ENCODE measurements at regions not wholly inside any gene's neighbourhood (a gene's known extent, or its start where the extent isn't known, plus 50 kb on each side); places are given as distances from the start of the nearest gene placed in this dataset.
"Not testable (repeated sequence)": the region's sequence is repeated elsewhere in the genome, so short reads cannot be mapped to it uniquely, and the experiment has no call there.

DNA sequence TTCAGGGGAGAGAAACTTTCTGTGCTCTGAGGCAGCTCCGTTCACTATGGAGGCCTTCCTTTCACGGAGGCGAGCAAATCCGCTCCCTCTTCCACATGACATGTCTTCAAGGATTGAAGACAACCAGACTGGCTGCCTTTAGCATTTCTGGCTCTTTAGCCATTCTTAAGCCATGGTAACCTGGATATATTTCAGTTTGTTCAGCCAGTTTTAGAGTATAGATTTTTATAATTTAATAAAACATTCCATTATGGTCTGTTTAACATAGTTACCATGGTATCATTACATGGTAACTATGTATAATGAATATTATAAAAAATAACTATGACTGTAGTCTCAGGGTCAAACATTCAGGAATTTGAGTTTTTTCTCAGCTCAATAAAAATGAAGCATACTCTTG, 54.2 kb upstream of the NFIA start:
- H3K27ac Mint-ChIP-seq = no peak overlapping the region
- no peaks in the 10 kb centered on the region for H3K9me3 Mint-ChIP-seq
- CTCF ChIA-PET = interaction anchor here (1.2 kb wide), 1 partner anchor 22 kb away, joined by 4 read pairs; no protein-coding TSS in a partner anchor
- H3K27me3 Mint-ChIP-seq = peaks cover 4% of the 10 kb centered on the region
- H3K4me3 Mint-ChIP-seq = no peak overlapping the region
- no peak for DNase-seq
- no peaks in the 10 kb centered on the region for H3K36me3 Mint-ChIP-seq (ENCODE audit: low read depth)
- POLR2A ChIA-PET = no interaction called here
- H3K4me1 Mint-ChIP-seq = no peaks in the 10 kb centered on the region

DNA sequence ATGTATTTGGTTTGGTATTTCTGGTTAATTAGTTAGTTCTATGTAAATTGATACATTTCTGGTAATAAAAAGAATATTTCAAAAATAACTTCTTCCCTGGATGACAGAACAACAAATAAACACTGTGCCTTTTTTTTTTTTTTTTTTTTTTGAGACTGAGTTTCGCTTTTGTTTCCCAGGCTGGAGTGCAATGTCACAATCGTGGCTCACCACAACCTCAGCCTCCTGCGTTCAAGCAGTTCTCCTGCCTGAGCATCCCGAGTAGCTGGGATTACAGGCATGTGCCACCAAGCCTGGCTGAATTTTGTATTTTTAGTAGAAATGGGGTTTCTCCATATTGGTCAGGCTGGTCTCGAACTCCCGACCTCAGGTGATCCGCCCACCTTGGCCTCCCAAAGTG, 64.3 kb upstream of the NFIA start:
- POLR2A ChIA-PET; H3K27ac Mint-ChIP-seq; H3K9me3 Mint-ChIP-seq; CTCF ChIA-PET; H3K4me1 Mint-ChIP-seq; H3K36me3 Mint-ChIP-seq (ENCODE audit: low read depth); H3K4me3 Mint-ChIP-seq: not testable (repeated sequence)
- H3K27me3 Mint-ChIP-seq = peaks cover 30% of the 10 kb centered on the region
- peak; percentile 20 for DNase-seq

DNA sequence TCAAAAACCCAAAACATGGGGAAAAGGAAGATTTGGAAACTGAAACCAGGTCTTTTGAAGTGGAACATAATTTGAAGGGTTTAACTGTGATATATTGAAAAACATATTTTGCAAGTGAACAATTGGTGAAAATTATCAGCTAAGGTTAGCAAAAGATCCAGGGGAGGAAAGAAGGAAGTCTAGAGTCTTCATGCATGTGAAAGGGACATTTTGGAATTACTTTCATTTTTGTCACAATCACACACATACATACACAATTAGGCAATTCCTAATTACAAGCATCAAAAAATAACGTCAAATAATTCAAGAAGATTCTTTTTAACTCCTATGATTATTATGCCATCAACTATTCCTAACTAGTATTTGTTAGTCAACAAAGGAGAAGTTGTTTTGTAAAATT, 64.7 kb upstream of the NFIA start:
- POLR2A ChIA-PET = no interaction called here
- peaks cover 6% of the 10 kb centered on the region for H3K4me1 Mint-ChIP-seq
- no peaks in the 10 kb centered on the region for H3K36me3 Mint-ChIP-seq (ENCODE audit: low read depth)
- H3K9me3 Mint-ChIP-seq = no peaks in the 10 kb centered on the region
- H3K4me3 Mint-ChIP-seq = no peak overlapping the region
- CTCF ChIA-PET = no interaction called here
- no peak for DNase-seq
- peaks cover 30% of the 10 kb centered on the region for H3K27me3 Mint-ChIP-seq
- no peak overlapping the region for H3K27ac Mint-ChIP-seq

DNA sequence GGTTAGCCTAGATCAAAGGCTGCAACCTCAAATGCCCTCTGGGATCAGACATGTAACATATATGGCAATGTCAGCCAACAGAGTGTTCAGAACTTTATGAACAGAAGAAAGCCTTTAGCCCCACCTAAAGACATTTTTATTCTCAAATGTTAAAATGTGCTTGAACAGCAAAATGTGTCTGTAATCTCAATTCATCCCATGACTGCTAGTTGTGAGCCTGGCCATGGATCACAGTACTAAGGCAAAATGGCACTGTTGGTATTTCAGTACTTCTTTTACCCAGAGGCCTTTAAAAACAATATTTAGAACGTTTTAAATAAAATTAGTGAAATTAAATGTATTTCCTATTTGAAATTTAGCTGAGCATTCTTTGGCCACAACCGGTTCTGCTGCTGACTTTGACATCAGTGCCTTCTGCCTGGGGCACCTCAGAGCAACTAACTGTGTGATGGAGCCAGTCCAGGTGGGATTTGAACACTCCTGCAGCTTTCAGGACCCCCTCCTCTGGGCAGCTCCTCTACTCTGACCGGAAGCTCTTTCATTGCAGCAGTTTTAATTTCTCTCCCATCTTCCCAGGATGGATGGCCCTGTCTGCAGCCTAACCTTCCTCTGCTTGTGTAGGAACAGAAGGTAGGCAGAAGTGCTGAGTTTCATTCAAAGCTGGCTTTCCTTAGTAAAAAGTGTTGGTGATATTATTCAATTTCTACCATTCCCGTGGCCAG, 68.3 kb upstream of the NFIA start:
- DNase-seq = no peak
- no peak overlapping the region for H3K4me3 Mint-ChIP-seq
- CTCF ChIA-PET = no interaction called here
- POLR2A ChIA-PET = no interaction called here
- H3K4me1 Mint-ChIP-seq = peaks cover 6% of the 10 kb centered on the region
- no peaks in the 10 kb centered on the region for H3K36me3 Mint-ChIP-seq (ENCODE audit: low read depth)
- no peak overlapping the region for H3K27ac Mint-ChIP-seq
- peaks cover 31% of the 10 kb centered on the region for H3K27me3 Mint-ChIP-seq
- no peaks in the 10 kb centered on the region for H3K9me3 Mint-ChIP-seq

DNA sequence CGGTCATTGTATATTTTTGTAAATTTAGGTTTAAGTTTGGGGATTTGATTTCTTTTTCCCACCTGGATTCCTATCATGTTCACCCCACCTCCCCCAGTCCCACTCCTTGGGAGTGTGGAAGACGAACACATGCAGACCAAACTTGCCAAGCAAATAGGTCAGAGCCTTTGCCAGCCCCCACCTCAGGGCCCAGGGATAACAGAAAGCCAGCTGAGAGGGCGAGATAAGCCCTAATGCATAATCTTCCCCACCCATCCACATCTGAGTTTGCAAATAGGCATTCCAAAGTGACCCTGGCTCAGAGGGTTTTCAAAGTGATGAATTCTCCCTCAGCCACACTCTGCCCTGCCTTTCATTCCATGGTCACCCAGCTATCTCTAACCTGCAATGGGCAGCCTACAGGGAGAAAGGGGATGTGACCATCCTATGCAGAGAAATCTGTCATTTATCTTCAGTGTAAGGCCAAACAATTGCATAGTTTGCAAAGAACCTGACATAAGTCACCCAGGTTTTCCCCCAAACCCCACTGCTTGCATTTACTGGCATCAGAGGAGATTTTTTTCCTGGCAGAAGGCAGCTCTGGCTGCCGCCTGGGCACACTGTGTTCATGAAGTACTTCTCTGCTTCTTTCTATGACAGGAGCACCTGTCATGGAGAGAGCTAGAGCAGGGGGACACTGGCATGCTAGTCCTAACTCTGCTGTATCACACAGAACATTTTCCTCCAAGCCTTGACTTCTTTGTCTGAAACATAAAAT, 69.0 kb upstream of the NFIA start:
- no peak for DNase-seq
- Mint-ChIP-seq H3K4me3 (no peak overlapping the region), H3K27me3 (peaks cover 29% of the 10 kb centered on the region), H3K4me1 (peaks cover 6% of the 10 kb centered on the region), H3K27ac (no peak overlapping the region), H3K9me3 (no peaks in the 10 kb centered on the region), H3K36me3 (ENCODE audit: low read depth) (no peaks in the 10 kb centered on the region)
- ChIA-PET CTCF (no interaction called here), POLR2A (no interaction called here)

DNA sequence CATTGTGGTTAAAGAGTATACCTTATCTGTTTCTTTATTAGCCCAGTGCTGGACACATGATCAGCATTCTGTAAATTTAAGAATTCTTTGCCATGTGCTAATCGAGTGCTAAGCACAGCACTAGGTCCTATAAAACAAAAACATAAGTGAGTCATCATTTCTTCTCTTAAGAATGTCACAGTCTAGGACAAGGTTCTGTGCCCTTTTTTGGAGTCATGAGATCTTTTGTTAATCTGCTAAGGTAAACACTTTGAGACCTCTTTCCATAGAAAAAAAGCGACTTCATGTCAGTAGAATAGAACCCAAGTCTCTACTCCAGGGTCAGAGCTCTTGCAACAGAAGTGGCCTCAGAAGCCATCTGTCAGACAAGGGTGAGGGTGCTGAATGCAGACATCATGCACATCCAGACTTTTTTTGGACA, 70.0 kb upstream of the NFIA start:
- H3K4me1 Mint-ChIP-seq = peaks cover under 1% of the 10 kb centered on the region
- H3K36me3 Mint-ChIP-seq (ENCODE audit: low read depth) = no peaks in the 10 kb centered on the region
- no peak for DNase-seq
- H3K27ac Mint-ChIP-seq = no peak overlapping the region
- ChIA-PET CTCF (interaction anchor here (0.7 kb wide), 1 partner anchor 37 kb away, joined by 3 read pairs; no protein-coding TSS in a partner anchor), POLR2A (no interaction called here)
- H3K27me3 Mint-ChIP-seq = peaks cover 26% of the 10 kb centered on the region
- H3K9me3 Mint-ChIP-seq = no peaks in the 10 kb centered on the region
- H3K4me3 Mint-ChIP-seq = no peak overlapping the region

DNA sequence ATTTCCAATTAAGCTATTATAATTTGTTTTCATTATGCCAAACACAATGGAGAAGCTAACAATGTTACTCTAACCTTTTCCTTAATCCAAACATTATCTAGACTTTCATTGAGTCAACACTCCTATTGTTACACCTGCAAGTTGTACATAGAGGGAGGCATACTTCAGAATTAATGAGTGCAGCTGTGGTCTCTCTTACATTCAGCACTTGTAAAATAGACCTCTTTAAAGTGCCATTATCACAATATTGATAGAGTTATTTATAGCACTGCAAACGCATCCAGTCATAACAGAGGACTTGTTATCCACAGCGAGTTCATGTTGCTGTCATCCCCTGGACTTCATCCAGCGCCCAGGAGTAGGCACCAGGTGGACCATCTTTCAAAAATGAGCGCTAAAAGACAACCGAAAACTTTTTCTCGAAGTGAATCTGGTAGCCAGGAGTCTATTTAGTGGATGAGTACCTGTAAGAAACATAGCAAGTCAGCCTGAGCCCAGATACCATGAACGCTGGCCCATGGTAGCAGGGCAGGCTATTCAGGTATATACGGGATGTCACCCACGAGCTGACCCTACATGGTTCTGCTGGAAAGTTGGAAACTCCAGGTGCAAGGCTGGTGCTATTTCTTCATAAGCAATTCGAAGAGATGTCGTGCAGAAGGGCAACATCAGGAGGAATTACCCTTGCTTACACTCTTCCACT, 70.6 kb upstream of the NFIA start:
- Mint-ChIP-seq H3K36me3 (ENCODE audit: low read depth) (no peaks in the 10 kb centered on the region), H3K27ac (no peak overlapping the region), H3K4me1 (no peaks in the 10 kb centered on the region), H3K27me3 (peaks cover 21% of the 10 kb centered on the region), H3K9me3 (no peaks in the 10 kb centered on the region), H3K4me3 (no peak overlapping the region)
- ChIA-PET POLR2A (no interaction called here), CTCF (interaction anchor here (0.7 kb wide), 1 partner anchor 38 kb away, joined by 3 read pairs; no protein-coding TSS in a partner anchor)
- no peak for DNase-seq

DNA sequence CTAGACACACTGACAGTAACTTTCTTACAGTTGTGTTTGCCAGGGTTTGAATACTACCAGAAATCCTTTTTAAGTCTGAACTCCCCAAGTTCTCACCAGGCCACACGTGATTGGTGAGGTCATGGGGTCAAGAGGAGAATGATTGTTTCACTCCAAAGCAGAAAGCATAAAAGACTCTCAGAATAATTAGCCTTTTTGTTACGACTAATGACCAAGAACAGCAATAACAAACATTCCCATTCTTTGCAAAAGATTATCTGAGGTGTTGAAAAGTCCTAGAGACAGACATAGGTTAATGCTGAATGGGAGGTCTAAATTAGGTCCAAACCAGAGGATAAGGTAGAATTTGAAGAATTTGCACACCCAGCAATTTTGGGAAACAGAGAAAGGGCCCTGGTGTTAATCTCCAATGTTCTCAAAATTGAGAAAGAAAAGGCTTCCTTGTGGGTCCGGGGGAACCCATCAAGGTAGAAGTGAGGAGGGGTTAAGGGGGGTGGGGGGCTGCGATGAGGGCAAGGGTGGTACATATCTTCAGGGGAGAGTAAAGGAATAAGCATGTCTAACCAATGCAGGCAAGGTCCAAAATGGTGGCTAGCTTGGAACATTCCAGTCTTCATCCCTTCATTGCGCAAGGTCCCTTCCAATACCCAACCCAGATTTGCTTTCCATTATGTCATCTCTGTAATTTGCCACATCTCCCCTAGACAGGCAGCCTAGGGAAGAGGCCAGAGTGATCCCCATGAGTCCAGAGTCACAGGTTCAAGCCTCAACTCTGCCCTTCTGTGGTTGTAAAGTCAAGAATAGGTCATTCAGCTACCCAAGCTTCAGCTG, 74.6 kb upstream of the NFIA start:
- H3K4me3 Mint-ChIP-seq = no peak overlapping the region
- CTCF ChIA-PET = no interaction called here
- no peak overlapping the region for H3K27ac Mint-ChIP-seq
- POLR2A ChIA-PET = no interaction called here
- H3K27me3 Mint-ChIP-seq = peaks cover 14% of the 10 kb centered on the region
- H3K36me3 Mint-ChIP-seq (ENCODE audit: low read depth) = no peaks in the 10 kb centered on the region
- H3K9me3 Mint-ChIP-seq = no peaks in the 10 kb centered on the region
- no peaks in the 10 kb centered on the region for H3K4me1 Mint-ChIP-seq
- no peak for DNase-seq

DNA sequence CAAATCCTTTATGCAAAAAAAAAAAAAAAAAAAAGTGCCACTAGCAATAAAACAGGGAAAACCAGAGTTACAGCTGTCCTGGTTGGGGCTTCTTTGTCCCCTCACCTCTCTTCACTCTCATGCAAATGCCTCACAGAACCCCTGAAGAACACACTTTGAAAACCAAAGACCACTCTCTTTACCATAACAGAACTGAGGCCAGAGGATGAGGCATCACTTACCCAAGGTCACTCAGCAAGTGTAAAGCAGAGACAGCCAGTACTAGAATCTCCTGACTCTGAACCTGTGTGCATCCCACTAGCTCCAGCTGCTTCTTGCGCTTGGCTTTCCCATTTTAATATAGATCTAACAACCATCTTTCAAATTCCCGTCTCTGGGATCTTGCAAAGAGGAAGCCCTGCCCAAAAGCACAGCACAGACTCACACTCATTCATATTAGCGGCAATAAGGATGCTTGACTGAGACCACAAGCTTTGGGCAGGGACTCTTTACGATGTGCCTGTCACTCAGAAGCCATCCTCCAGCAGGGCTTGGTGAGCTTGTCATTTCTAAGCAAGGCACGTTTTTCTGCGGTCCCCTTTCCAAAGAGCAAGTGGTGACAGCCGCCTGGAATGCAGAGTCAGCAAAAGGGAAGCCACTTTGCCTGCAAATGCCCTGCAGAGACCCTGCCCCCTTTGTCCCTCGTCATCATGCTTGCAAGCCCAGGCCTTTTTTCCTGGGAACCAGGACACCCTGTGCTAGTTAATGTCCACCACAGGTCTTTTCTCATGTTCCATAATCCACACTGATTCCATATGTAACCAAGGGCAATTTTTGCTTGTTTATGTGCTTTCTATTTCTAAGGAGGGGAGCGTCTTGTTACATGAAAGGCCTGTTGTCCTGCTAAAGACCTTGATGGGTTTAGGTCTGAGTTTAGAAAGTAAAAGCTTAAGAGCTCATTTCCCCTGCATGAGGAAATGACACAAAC, 76.5 kb upstream of the NFIA start:
- no peaks in the 10 kb centered on the region for H3K4me1 Mint-ChIP-seq
- H3K27me3 Mint-ChIP-seq = peaks cover 8% of the 10 kb centered on the region
- no peak for DNase-seq
- no peak overlapping the region for H3K4me3 Mint-ChIP-seq
- no peaks in the 10 kb centered on the region for H3K9me3 Mint-ChIP-seq
- CTCF ChIA-PET = interaction anchor here (0.9 kb wide), 1 partner anchor 157 kb away, joined by 3 read pairs; no protein-coding TSS in a partner anchor
- POLR2A ChIA-PET = no interaction called here
- H3K36me3 Mint-ChIP-seq (ENCODE audit: low read depth) = no peaks in the 10 kb centered on the region
- no peak overlapping the region for H3K27ac Mint-ChIP-seq

DNA sequence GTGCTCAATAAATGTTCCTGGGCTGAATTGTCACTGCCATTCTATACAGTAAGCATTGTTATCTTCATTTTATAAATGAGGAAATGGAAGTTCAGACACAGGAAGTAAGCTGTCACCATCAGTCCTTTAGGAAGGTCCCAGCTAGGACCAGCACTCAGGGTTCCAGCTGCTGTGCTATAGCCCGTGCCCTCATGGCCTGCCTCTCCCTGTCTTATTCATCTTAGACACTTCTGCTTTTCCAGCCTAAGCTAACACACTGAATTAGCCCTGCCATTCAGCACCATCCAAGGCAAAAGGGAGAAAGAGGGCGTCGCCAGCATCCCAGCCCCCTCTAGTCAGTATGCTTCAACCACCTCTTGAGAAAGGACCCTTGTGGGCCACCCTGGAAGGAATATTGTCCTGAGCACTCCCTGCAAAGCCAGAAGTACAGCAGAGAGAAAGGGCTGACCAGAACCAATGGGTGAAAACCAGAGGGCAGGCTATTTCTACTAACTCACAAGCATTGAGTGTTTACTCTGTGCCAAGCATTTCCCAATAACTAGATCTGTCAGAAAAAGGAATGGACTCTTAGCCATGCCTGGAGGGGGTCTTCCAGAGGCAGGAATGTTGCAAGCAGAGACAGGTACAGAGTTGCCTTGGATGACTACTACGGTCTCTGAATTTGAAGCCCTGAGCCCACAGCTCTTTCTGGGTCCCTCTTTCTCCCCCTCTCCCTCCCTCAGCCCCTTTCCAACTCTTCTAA, 77.9 kb upstream of the NFIA start:
- ChIA-PET CTCF (no interaction called here), POLR2A (no interaction called here)
- Mint-ChIP-seq H3K36me3 (ENCODE audit: low read depth) (no peaks in the 10 kb centered on the region), H3K9me3 (no peaks in the 10 kb centered on the region), H3K4me1 (no peaks in the 10 kb centered on the region), H3K27ac (no peak overlapping the region), H3K4me3 (no peak overlapping the region), H3K27me3 (peaks cover 8% of the 10 kb centered on the region)
- DNase-seq = no peak

DNA sequence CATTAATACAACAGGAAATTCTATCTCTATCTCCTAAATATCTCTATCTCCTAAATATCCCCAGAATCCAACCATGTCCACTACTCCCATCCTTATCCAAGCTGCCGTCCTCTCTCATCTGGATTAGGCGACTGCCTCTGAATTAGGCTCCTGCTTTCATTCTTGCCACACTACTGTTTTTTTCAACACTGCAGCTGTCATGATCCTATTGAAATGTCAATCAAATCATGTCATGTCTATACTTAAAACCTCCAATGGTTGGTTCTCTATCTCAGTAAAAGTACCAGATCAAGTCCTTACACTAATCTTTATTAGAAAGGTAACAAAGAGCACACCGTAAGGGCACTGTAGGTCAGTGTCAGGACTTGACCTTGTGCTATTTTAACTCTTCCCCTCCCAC, 82.0 kb upstream of the NFIA start:
- no peak for DNase-seq
- ChIA-PET CTCF (no interaction called here), POLR2A (no interaction called here)
- peaks cover 5% of the 10 kb centered on the region for H3K27me3 Mint-ChIP-seq
- H3K4me1 Mint-ChIP-seq = no peaks in the 10 kb centered on the region
- no peak overlapping the region for H3K4me3 Mint-ChIP-seq
- no peaks in the 10 kb centered on the region for H3K9me3 Mint-ChIP-seq
- no peaks in the 10 kb centered on the region for H3K36me3 Mint-ChIP-seq (ENCODE audit: low read depth)
- H3K27ac Mint-ChIP-seq = no peak overlapping the region

DNA sequence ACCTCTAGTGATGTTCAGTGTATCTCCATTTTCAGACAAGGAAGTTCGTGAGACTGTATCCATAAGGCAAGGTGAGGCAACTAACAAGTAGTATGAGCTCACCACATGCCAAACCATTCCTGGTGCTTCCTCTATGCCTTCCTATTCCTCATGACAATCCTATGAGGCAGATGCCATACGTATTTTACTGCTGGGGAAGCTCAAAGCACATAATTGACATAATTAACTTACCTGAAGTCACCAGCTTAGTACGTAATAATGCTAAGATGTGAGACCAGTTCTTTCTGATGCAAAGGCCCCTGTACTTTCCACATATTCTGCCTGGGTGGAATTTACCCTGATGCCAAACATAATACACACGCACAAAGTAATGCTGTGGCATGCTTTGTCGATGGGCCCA, 83.6 kb upstream of the NFIA start:
- Mint-ChIP-seq H3K27ac (no peak overlapping the region), H3K27me3 (peaks cover 4% of the 10 kb centered on the region), H3K4me3 (no peak overlapping the region), H3K36me3 (ENCODE audit: low read depth) (no peaks in the 10 kb centered on the region), H3K4me1 (no peaks in the 10 kb centered on the region), H3K9me3 (no peaks in the 10 kb centered on the region)
- ChIA-PET CTCF (no interaction called here), POLR2A (no interaction called here)
- DNase-seq = no peak
